Thoracic aorta (tissue), 2 donors: ENCODE measurements at regions not wholly inside any gene's neighbourhood (a gene's known extent, or its start where the extent isn't known, plus 50 kb on each side); places are given as distances from the start of the nearest gene placed in this dataset.

ENCODE experiments used
- ATAC-seq: fragments of 150-250 bp; one replicate; pipeline ENCODE4 v1.8.0; 2017; ENCODE audit warnings: low read depth; ENCODE audit not compliant: insufficient number of reproducible peaks, low FRiP score
- DNase-seq: peaks from one replicate; pipeline ENCODE4 v3.0.0-alpha.2; 2020; ENCODE audit warnings: low spot score
- H3K27ac ChIP-seq, 2 donors: fragments of 200-600 bp; sonication (generic); 1 replicate in 1 of 2; 2 replicates in 1 of 2; pipeline ENCODE4 v1.5.1; 2016; ENCODE audit warnings: mild to moderate bottlenecking in 2 of 2, moderate library complexity in 2 of 2
- H3K27me3 ChIP-seq: fragments of 200-600 bp; sonication (generic); replicated peaks from 2 replicates; pipeline ENCODE4 v1.6.0; 2016; ENCODE audit warnings: mild to moderate bottlenecking; ENCODE audit not compliant: insufficient read depth
- H3K36me3 ChIP-seq: fragments of 200-600 bp; sonication (generic); one replicate; pipeline ENCODE4 v1.5.1; 2016
- H3K4me1 ChIP-seq, 2 donors: fragments of 200-600 bp; sonication (generic); 1 replicate in 1 of 2; 2 replicates in 1 of 2; pipeline versions ENCODE4 v1.5.1 to v1.6.0; 2016; ENCODE audit warnings: low read depth in 2 of 2, mild to moderate bottlenecking in 1 of 2; ENCODE audit not compliant: control insufficient read depth in 1 of 2
- H3K4me3 ChIP-seq: fragments of 200-600 bp; sonication (generic); 2 replicates; pipeline ENCODE4 v1.5.1; 2016; ENCODE audit warnings: mild to moderate bottlenecking
- H3K9me3 ChIP-seq: fragments of 200-600 bp; sonication (generic); 2 replicates; pipeline ENCODE4 v1.5.1; 2016
- TF ChIP-seq, protein P1 (sequence below): fragments of 200-600 bp; sonication (generic); IDR thresholded peaks from one replicate; pipeline ENCODE4 v1.5.1; 2019; ENCODE audit warnings: antibody characterized with exemption

DNA sequence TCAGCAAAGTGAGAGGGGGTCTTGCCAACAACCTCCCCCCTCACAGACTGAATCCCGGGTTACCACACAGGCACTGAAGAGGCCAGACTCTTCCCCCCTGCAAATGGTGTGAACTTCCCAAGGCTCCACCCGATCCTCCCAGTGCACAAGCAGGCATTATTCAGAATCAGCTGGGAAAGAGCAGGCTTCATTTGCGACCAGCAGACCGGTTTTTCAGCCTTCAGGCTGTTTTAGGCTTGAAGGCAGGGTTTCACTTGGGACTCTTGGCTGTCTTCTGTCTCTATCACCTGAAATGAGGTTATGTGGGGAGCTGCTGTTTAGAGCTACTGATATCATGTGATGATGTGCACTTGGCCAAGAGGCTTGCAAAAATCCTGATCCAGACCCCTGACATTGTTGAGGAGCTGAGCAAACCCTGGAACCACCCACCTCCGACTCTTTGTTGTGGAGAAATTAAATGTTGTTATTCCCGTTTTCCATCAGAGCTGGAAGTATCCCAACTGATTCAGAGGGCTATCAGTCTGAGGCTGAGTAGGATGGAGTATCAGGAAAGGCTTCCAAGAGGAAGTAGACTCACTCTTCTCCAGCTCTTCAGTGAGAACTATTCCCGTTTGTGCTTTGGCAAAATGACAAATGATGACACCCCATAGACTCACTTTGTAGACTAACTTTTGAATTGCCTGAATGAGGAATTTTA, 63.3 kb upstream of the ZFR start:
- DNase-seq, result no peak
- H3K4me3 ChIP-seq, result no peak overlapping the region
- TF ChIP-seq, protein P1, sequence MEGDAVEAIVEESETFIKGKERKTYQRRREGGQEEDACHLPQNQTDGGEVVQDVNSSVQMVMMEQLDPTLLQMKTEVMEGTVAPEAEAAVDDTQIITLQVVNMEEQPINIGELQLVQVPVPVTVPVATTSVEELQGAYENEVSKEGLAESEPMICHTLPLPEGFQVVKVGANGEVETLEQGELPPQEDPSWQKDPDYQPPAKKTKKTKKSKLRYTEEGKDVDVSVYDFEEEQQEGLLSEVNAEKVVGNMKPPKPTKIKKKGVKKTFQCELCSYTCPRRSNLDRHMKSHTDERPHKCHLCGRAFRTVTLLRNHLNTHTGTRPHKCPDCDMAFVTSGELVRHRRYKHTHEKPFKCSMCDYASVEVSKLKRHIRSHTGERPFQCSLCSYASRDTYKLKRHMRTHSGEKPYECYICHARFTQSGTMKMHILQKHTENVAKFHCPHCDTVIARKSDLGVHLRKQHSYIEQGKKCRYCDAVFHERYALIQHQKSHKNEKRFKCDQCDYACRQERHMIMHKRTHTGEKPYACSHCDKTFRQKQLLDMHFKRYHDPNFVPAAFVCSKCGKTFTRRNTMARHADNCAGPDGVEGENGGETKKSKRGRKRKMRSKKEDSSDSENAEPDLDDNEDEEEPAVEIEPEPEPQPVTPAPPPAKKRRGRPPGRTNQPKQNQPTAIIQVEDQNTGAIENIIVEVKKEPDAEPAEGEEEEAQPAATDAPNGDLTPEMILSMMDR, result no peak
- no peaks in the 10 kb centered on the region for H3K9me3 ChIP-seq
- peaks cover 23 to 44% of the 10 kb centered on the region in 2 donors for H3K4me1 ChIP-seq
- H3K36me3 ChIP-seq, result no peaks in the 10 kb centered on the region
- no peak for ATAC-seq
- no peaks in the 10 kb centered on the region for H3K27me3 ChIP-seq
- peak overlapping the region in 1 of 2 donors; percentile 53 for H3K27ac ChIP-seq

DNA sequence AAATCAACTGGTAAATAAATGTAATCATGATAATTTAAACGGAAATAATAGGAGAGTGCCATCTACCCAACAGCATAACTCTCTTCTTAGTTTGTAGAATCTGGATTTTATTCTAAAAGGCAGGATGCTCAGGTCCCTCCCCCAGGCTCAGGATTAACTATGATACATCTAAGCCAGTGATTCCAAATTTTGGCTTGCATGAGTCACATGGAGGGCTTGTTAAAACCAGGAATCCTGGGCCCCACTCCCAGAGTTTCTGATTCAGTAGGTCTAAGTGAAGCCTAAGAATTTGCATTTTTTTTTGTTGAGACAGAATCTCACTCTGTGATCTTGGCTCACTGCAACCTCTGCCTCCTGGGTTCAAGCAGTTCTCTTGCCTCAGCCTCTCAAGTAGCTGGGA, 62.3 kb upstream of the ZFR start:
- H3K4me3 ChIP-seq, result no peak overlapping the region
- no peaks in the 10 kb centered on the region for H3K36me3 ChIP-seq
- no peaks in the 10 kb centered on the region for H3K27me3 ChIP-seq
- no peaks in the 10 kb centered on the region for H3K9me3 ChIP-seq
- TF ChIP-seq, protein P1, result no peak
- ATAC-seq (no peak), DNase-seq (no peak)
- H3K4me1 ChIP-seq, result peaks cover 23 to 44% of the 10 kb centered on the region in 2 donors
- H3K27ac ChIP-seq, result peak overlapping the region; percentile 50 to 53

DNA sequence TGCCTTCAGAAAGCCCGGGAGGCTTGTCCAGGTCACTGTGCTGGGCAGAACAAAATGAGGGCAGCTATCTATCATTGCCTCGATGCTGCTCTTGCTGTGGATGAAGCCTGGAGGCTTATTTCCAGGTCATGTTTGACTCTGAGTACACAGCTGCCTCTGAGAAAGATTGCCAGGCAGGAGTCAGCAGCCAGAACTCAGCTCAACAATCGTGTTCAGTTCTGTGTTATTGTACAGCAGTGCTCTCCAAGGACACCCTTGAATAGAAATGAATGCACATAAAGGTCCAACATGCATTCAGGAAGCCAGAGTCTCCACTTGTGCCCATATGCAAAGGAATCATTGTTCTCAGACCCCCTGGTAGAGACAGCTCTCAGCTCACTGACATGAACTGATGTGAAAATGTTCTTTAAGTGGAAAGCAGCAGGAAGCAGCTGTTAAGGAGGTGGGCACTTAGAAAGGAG, 61.7 kb upstream of the ZFR start:
- Histone ChIP-seq H3K9me3 (no peaks in the 10 kb centered on the region), H3K36me3 (no peaks in the 10 kb centered on the region), H3K4me3 (peak overlapping the region; percentile 39), H3K4me1 (peaks cover 23 to 44% of the 10 kb centered on the region in 2 donors), H3K27me3 (no peaks in the 10 kb centered on the region), H3K27ac (peak overlapping the region; percentile 50 to 53)
- ATAC-seq (no peak), DNase-seq (no peak)
- TF ChIP-seq, protein P1, result no peak

DNA sequence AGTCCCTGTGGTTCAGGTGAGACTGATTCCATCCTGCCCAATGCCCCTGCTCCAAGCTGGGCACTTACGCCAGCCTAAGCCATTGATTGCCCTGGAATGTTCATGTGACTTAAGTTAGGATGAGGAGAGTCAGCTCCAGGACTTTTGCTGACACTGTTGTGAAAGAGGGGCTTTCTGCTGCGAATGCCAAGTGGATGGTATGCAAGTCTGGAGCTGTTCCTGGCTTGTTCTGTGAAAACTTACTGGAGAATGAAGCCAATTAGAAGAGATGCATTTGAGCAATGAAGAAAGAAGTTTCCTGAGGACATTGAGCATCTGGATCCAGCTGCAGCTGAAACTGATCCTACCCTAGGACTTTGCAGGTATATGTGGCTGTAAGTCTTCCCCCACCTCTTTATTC, 61.2 kb upstream of the ZFR start:
- peak; percentile 49 for ATAC-seq
- TF ChIP-seq, protein P1, result no peak
- Histone ChIP-seq H3K4me3 (peak overlapping the region; percentile 39), H3K27me3 (no peaks in the 10 kb centered on the region), H3K27ac (peak overlapping the region; percentile 50 to 53), H3K4me1 (peaks cover 23 to 44% of the 10 kb centered on the region in 2 donors), H3K9me3 (no peaks in the 10 kb centered on the region), H3K36me3 (no peaks in the 10 kb centered on the region)
- DNase-seq, result no peak

DNA sequence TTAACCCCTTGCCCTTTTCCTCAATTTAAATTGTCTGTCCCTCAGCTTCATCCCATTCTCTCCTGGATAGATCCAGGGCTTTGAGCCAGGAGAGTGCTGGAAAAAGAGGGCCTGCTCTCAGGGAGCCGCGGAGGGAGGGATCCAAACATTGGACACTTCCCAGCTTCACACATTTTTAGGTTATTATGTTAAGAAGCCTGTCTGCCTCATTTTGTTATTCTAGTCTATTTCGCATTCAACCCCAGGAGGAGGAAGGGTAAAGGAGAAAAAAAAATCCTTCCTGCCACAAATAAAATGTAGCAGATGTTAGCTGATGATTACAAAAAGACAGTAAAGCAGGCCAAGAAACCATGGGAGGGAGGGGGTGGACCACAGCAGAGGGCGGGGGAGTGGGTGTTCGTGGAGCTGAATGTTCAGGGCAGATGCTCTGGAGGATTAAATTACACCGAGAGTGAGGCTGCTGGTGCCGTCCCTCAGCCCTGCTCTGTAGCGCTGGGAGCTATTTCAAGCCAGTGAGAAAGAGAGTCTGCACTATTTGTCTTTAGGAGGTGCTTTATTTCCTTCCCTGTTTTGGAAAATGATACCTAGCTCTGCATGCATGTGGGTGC, 60.6 kb upstream of the ZFR start:
- TF ChIP-seq, protein P1, result no peak
- peaks cover 23 to 44% of the 10 kb centered on the region in 2 donors for H3K4me1 ChIP-seq
- peak overlapping the region; percentile 50 to 53 for H3K27ac ChIP-seq
- DNase-seq, result no peak
- no peaks in the 10 kb centered on the region for H3K9me3 ChIP-seq
- H3K36me3 ChIP-seq, result no peaks in the 10 kb centered on the region
- H3K4me3 ChIP-seq, result peak overlapping the region; percentile 39
- no peaks in the 10 kb centered on the region for H3K27me3 ChIP-seq
- peak; percentile 58 for ATAC-seq
